Naive thymus-derived CD8-positive, alpha-beta T cell (primary cell): ENCODE measurements at regions not wholly inside any gene's neighbourhood (a gene's known extent, or its start where the extent isn't known, plus 50 kb on each side); places are given as distances from the start of the nearest gene placed in this dataset.

Experiments
- ATAC-seq, 2 donors: fragments of 150-1000 bp; cut with Tn5 transposase in 1 of 2; sonication (Bioruptor Pico), chemical (Tn5 transposase) in 1 of 2; 1 replicate in 1 of 2; 2 replicates in 1 of 2; pipeline ENCODE4 v1.10.0; 2021; ENCODE audit warnings: mild to moderate bottlenecking in 2 of 2, moderate library complexity in 2 of 2
- POLR2A ChIA-PET: fragments of 350-600 bp; sonication (Branson Sonifier 250); formaldehyde crosslinking; loops from one replicate; lab custom pipeline; 2021; ENCODE audit warnings: antibody characterized with exemption; lab: Charles Lee
- DNase-seq, 10 donors: peaks; one replicate each; pipeline versions ENCODE4 v3.0.0 to v3.0.0-alpha.2; 2020 to 2022
- H3K27ac Mint-ChIP-seq, 10 donors: one replicate each; pipeline ENCODE4 v1.8.0; 2020 to 2022; ENCODE audit warnings: mild to moderate bottlenecking in 10 of 10, mixed read lengths in 10 of 10, moderate library complexity in 4 of 10, inconsistent platforms in 1 of 10
- H3K27me3 Mint-ChIP-seq, 5 donors: one replicate each; pipeline ENCODE4 v1.8.0; 2021 to 2022; ENCODE audit warnings: mixed read lengths in 5 of 5
- H3K36me3 Mint-ChIP-seq, 3 donors: one replicate each; pipeline ENCODE4 v1.8.0; 2020 to 2022; ENCODE audit warnings: mixed read lengths in 3 of 3, mild to moderate bottlenecking in 2 of 3, inconsistent platforms in 1 of 3
- H3K4me1 Mint-ChIP-seq, 4 donors: one replicate each; pipeline ENCODE4 v1.8.0; 2021 to 2022; ENCODE audit warnings: mixed read lengths in 4 of 4
- H3K4me3 Mint-ChIP-seq, 10 donors: one replicate each; pipeline ENCODE4 v1.8.0; 2020 to 2022; ENCODE audit warnings: mild to moderate bottlenecking in 10 of 10, mixed read lengths in 10 of 10, moderate library complexity in 6 of 10, inconsistent platforms in 1 of 10
- H3K9me3 Mint-ChIP-seq, 9 donors: one replicate each; pipeline ENCODE4 v1.8.0; 2020 to 2022; ENCODE audit warnings: mixed read lengths in 9 of 9, mild to moderate bottlenecking in 3 of 9, inconsistent platforms in 1 of 9, moderate library complexity in 1 of 9

- no peak overlapping the region for H3K4me3 Mint-ChIP-seq
- ATAC-seq, result no peak
- H3K27me3 Mint-ChIP-seq, result peaks cover 0 to 11% (median 6%) of the 10 kb centered on the region in 5 donors
- H3K9me3 Mint-ChIP-seq, result no peaks in the 10 kb centered on the region
- POLR2A ChIA-PET, result no interaction called here
- no peaks in the 10 kb centered on the region for H3K4me1 Mint-ChIP-seq
- H3K27ac Mint-ChIP-seq, result no peak overlapping the region
- DNase-seq, result no peak
- no peaks in the 10 kb centered on the region for H3K36me3 Mint-ChIP-seq
Measured at GRCh38 chr1:220342853-220343252, 70.6 kb upstream of the RAB3GAP2 start.

- no peaks in the 10 kb centered on the region for H3K4me1 Mint-ChIP-seq
- ATAC-seq (no peak), DNase-seq (no peak)
- POLR2A ChIA-PET, result no interaction called here
- no peak overlapping the region for H3K27ac Mint-ChIP-seq
- no peak overlapping the region for H3K4me3 Mint-ChIP-seq
- peaks cover 0 to 8% (median 5%) of the 10 kb centered on the region in 5 donors for H3K27me3 Mint-ChIP-seq
- H3K9me3 Mint-ChIP-seq, result no peaks in the 10 kb centered on the region
- no peaks in the 10 kb centered on the region for H3K36me3 Mint-ChIP-seq
Measured at GRCh38 chr1:220341126-220341525, 68.9 kb upstream of the RAB3GAP2 start.

- POLR2A ChIA-PET, result no interaction called here
- DNase-seq, result no peak
- Mint-ChIP-seq H3K27me3 (peaks cover 0 to 7% (median 5%) of the 10 kb centered on the region in 5 donors), H3K27ac (no peak overlapping the region), H3K36me3 (no peaks in the 10 kb centered on the region), H3K9me3 (no peaks in the 10 kb centered on the region), H3K4me3 (no peak overlapping the region), H3K4me1 (no peaks in the 10 kb centered on the region)
- ATAC-seq, result no peak
Measured at GRCh38 chr1:220339581-220339980, 67.3 kb upstream of the RAB3GAP2 start.

- POLR2A ChIA-PET, result no interaction called here
- H3K27me3 Mint-ChIP-seq, result peaks cover 0 to 7% (median 5%) of the 10 kb centered on the region in 5 donors
- H3K27ac Mint-ChIP-seq, result no peak overlapping the region
- H3K36me3 Mint-ChIP-seq, result no peaks in the 10 kb centered on the region
- H3K9me3 Mint-ChIP-seq, result no peaks in the 10 kb centered on the region
- H3K4me3 Mint-ChIP-seq, result no peak overlapping the region
- no peak for DNase-seq
- ATAC-seq, result no peak
- no peaks in the 10 kb centered on the region for H3K4me1 Mint-ChIP-seq
Measured at GRCh38 chr1:220338759-220339158, 66.5 kb upstream of the RAB3GAP2 start.

GRCh38 chr1:220336391-220337031, 64.3 kb upstream of the RAB3GAP2 start:
- DNase-seq (no peak), ATAC-seq (no peak)
- Mint-ChIP-seq H3K4me3 (no peak overlapping the region), H3K27ac (no peak overlapping the region), H3K9me3 (no peaks in the 10 kb centered on the region), H3K27me3 (peaks cover 0 to 5% (median 3%) of the 10 kb centered on the region in 5 donors), H3K36me3 (no peaks in the 10 kb centered on the region), H3K4me1 (no peaks in the 10 kb centered on the region)
- POLR2A ChIA-PET, result no interaction called here

- Mint-ChIP-seq H3K36me3 (no peaks in the 10 kb centered on the region), H3K27me3 (peaks cover 0 to 6% (median 3%) of the 10 kb centered on the region in 5 donors), H3K4me1 (no peaks in the 10 kb centered on the region), H3K27ac (no peak overlapping the region), H3K4me3 (no peak overlapping the region), H3K9me3 (no peaks in the 10 kb centered on the region)
- DNase-seq (no peak), ATAC-seq (no peak)
- POLR2A ChIA-PET, result no interaction called here
Measured at GRCh38 chr1:220335668-220336067, 63.4 kb upstream of the RAB3GAP2 start.

- no peaks in the 10 kb centered on the region for H3K36me3 Mint-ChIP-seq
- H3K9me3 Mint-ChIP-seq, result no peaks in the 10 kb centered on the region
- DNase-seq (no peak), ATAC-seq (no peak)
- no peaks in the 10 kb centered on the region for H3K4me1 Mint-ChIP-seq
- POLR2A ChIA-PET, result no interaction called here
- H3K27ac Mint-ChIP-seq, result no peak overlapping the region
- H3K27me3 Mint-ChIP-seq, result peaks cover 2 to 9% (median 7%) of the 10 kb centered on the region in 5 donors
- H3K4me3 Mint-ChIP-seq, result no peak overlapping the region
Measured at GRCh38 chr1:220331318-220331717, 59.1 kb upstream of the RAB3GAP2 start.

- Mint-ChIP-seq H3K27me3 (peaks cover 2 to 9% (median 7%) of the 10 kb centered on the region in 5 donors), H3K36me3 (no peaks in the 10 kb centered on the region)
Measured at GRCh38 chr1:220330265-220330664, 58.0 kb upstream of the RAB3GAP2 start.

GRCh38 chr1:220327106-220327505, 54.9 kb upstream of the RAB3GAP2 start:
- no peak for ATAC-seq
- Mint-ChIP-seq H3K4me1 (no peaks in the 10 kb centered on the region), H3K27me3 (peaks cover 9 to 20% (median 16%) of the 10 kb centered on the region in 5 donors), H3K27ac (no peak overlapping the region), H3K4me3 (no peak overlapping the region), H3K36me3 (no peaks in the 10 kb centered on the region), H3K9me3 (no peaks in the 10 kb centered on the region)
- POLR2A ChIA-PET, result no interaction called here
- no peak for DNase-seq

More at GRCh38 chr1:220330265-220330664, 58.0 kb upstream of the RAB3GAP2 start:
- Mint-ChIP-seq H3K9me3 (no peaks in the 10 kb centered on the region), H3K27ac (no peak overlapping the region), H3K4me1 (no peaks in the 10 kb centered on the region), H3K4me3 (no peak overlapping the region)
- ATAC-seq (no peak), DNase-seq (no peak)
- POLR2A ChIA-PET, result no interaction called here

GRCh38 chr1:220326578-220326977, 54.3 kb upstream of the RAB3GAP2 start:
- no peak for DNase-seq
- ATAC-seq, result no peak
- Mint-ChIP-seq H3K36me3 (no peaks in the 10 kb centered on the region), H3K27ac (no peak overlapping the region), H3K9me3 (no peaks in the 10 kb centered on the region), H3K4me3 (no peak overlapping the region), H3K4me1 (no peaks in the 10 kb centered on the region), H3K27me3 (peaks cover 9 to 20% (median 16%) of the 10 kb centered on the region in 5 donors)
- POLR2A ChIA-PET, result no interaction called here

GRCh38 chr1:220325306-220325995, 53.2 kb upstream of the RAB3GAP2 start:
- no peak for DNase-seq
- Mint-ChIP-seq H3K36me3 (no peaks in the 10 kb centered on the region), H3K27me3 (peaks cover 9 to 25% (median 16%) of the 10 kb centered on the region in 5 donors), H3K4me3 (no peak overlapping the region), H3K9me3 (no peaks in the 10 kb centered on the region), H3K4me1 (no peaks in the 10 kb centered on the region), H3K27ac (no peak overlapping the region)
- no peak for ATAC-seq
- POLR2A ChIA-PET, result no interaction called here

- POLR2A ChIA-PET, result no interaction called here
- Mint-ChIP-seq H3K4me1 (no peaks in the 10 kb centered on the region), H3K27ac (no peak overlapping the region), H3K27me3 (peaks cover 12 to 25% (median 16%) of the 10 kb centered on the region in 5 donors), H3K36me3 (no peaks in the 10 kb centered on the region), H3K9me3 (no peaks in the 10 kb centered on the region), H3K4me3 (no peak overlapping the region)
- ATAC-seq (no peak), DNase-seq (no peak)
Measured at GRCh38 chr1:220323717-220324116, 51.5 kb upstream of the RAB3GAP2 start.

- Mint-ChIP-seq H3K4me3 (no peak overlapping the region), H3K4me1 (no peaks in the 10 kb centered on the region), H3K9me3 (no peaks in the 10 kb centered on the region), H3K36me3 (no peaks in the 10 kb centered on the region), H3K27ac (no peak overlapping the region), H3K27me3 (peaks cover 9 to 22% (median 13%) of the 10 kb centered on the region in 5 donors)
- DNase-seq (no peak), ATAC-seq (no peak)
- POLR2A ChIA-PET, result no interaction called here
Measured at GRCh38 chr1:220322570-220322969, 50.3 kb upstream of the RAB3GAP2 start.
